HTR-8/SVneo (cell line): ENCODE measurements at regions not wholly inside any gene's neighbourhood (a gene's known extent, or its start where the extent isn't known, plus 50 kb on each side); places are given as distances from the start of the nearest gene placed in this dataset.
"Not testable (repeated sequence)": the region's sequence is repeated elsewhere in the genome, so short reads cannot be mapped to it uniquely, and the experiment has no call there.

Experiments
- DNase-seq: peaks from one replicate; pipeline ENCODE4 v3.0.0; 2011; ENCODE audit warnings: low spot score, mixed read lengths; ENCODE audit not compliant: insufficient read length
- FAIRE-seq: peaks from 2 replicates; lab custom pipeline; 2011; peaks lifted over from hg19 to GRCh38; lab: Jason Lieb, UNC

GRCh38 chr2:133988316-133988891, 265.5 kb upstream of the MGAT5 start:
- no peak for DNase-seq
- no peak for FAIRE-seq

GRCh38 chr2:133991606-133992168, 262.2 kb upstream of the MGAT5 start:
- DNase-seq (no peak), FAIRE-seq (no peak)

- FAIRE-seq: no peak
- DNase-seq: no peak
Observed at GRCh38 chr2:133992454-133992853, 261.4 kb upstream of the MGAT5 start.

GRCh38 chr2:133993160-133993559, 260.7 kb upstream of the MGAT5 start:
- FAIRE-seq: no peak
- no peak for DNase-seq

GRCh38 chr2:133998726-133999125, 255.1 kb upstream of the MGAT5 start:
- not testable (repeated sequence) for DNase-seq, FAIRE-seq

- DNase-seq (no peak), FAIRE-seq (no peak)
Observed at GRCh38 chr2:134002391-134002790, 251.5 kb upstream of the MGAT5 start.

GRCh38 chr2:134002921-134003320, 251.0 kb upstream of the MGAT5 start:
- DNase-seq (no peak), FAIRE-seq (no peak)

GRCh38 chr2:134004467-134004866, 249.4 kb upstream of the MGAT5 start:
- DNase-seq: no peak
- FAIRE-seq: no peak

GRCh38 chr2:134008837-134009236, 245.0 kb upstream of the MGAT5 start:
- FAIRE-seq: no peak
- no peak for DNase-seq

- DNase-seq (no peak), FAIRE-seq (no peak)
Observed at GRCh38 chr2:134009440-134009839, 244.4 kb upstream of the MGAT5 start.

GRCh38 chr2:134009906-134010305, 244.0 kb upstream of the MGAT5 start:
- not testable (repeated sequence) for DNase-seq, FAIRE-seq

- DNase-seq (no peak), FAIRE-seq (no peak)
Observed at GRCh38 chr2:134011936-134012586, 241.8 kb upstream of the MGAT5 start.

GRCh38 chr2:134014196-134014960, 239.5 kb upstream of the MGAT5 start:
- DNase-seq (no peak), FAIRE-seq (no peak)

GRCh38 chr2:134019871-134020270, 234.0 kb upstream of the MGAT5 start:
- no peak for FAIRE-seq
- DNase-seq: no peak

GRCh38 chr2:134020608-134021007, 233.3 kb upstream of the MGAT5 start:
- no peak for FAIRE-seq
- DNase-seq: no peak

- FAIRE-seq (no peak), DNase-seq (no peak)
Observed at GRCh38 chr2:134021830-134022524, 231.9 kb upstream of the MGAT5 start.

- FAIRE-seq: no peak
- no peak for DNase-seq
Observed at GRCh38 chr2:134023854-134024253, 230.0 kb upstream of the MGAT5 start.

- DNase-seq (no peak), FAIRE-seq (no peak)
Observed at GRCh38 chr2:134027980-134028379, 225.9 kb upstream of the MGAT5 start.

- FAIRE-seq (no peak), DNase-seq (no peak)
Observed at GRCh38 chr2:134029418-134029817, 224.5 kb upstream of the MGAT5 start.

GRCh38 chr2:134031539-134031938, 222.3 kb upstream of the MGAT5 start:
- DNase-seq: no peak
- FAIRE-seq: no peak
